ENCODE measurements at regions not wholly inside any gene's neighbourhood (a gene's known extent, or its start where the extent isn't known, plus 50 kb on each side); places are given as distances from the start of the nearest gene placed in this dataset.

DNA sequence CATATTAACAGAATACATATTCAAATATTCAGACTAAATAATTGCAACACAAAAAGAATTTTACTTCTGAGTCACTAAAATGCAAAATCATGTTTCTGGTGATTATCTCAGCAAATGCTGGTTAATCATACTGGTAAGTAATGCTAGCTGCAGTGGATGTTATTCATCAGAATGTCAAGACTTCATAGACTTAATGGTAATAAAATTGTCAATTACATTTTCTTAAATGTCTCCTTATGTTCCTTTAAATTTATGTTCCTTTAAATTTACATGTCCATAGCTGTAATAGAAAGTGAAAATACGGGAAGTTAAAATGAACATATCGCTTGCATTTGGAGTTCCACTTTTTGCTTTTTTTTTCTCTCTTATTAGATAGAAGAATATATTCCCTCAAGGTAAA, 853.0 kb downstream of the SLITRK6 start:
- CTCF ChIA-PET = no interaction called here
- Mint-ChIP-seq H3K4me3 (no peak overlapping the region), H3K36me3 (ENCODE audit: low read depth) (no peaks in the 10 kb centered on the region), H3K27me3 (no peaks in the 10 kb centered on the region), H3K27ac (no peak overlapping the region), H3K4me1 (no peaks in the 10 kb centered on the region), H3K9me3 (peaks cover 2% of the 10 kb centered on the region)
- intact Hi-C loops (cut with micrococcal nuclease) = no loop called here
- TF ChIP-seq, protein P1, sequence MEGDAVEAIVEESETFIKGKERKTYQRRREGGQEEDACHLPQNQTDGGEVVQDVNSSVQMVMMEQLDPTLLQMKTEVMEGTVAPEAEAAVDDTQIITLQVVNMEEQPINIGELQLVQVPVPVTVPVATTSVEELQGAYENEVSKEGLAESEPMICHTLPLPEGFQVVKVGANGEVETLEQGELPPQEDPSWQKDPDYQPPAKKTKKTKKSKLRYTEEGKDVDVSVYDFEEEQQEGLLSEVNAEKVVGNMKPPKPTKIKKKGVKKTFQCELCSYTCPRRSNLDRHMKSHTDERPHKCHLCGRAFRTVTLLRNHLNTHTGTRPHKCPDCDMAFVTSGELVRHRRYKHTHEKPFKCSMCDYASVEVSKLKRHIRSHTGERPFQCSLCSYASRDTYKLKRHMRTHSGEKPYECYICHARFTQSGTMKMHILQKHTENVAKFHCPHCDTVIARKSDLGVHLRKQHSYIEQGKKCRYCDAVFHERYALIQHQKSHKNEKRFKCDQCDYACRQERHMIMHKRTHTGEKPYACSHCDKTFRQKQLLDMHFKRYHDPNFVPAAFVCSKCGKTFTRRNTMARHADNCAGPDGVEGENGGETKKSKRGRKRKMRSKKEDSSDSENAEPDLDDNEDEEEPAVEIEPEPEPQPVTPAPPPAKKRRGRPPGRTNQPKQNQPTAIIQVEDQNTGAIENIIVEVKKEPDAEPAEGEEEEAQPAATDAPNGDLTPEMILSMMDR (IDR thresholded peaks at IDR 0.05) = no peak
- DNase-seq = no peak
- no peak for ATAC-seq (ENCODE audit: low read depth)
- POLR2A ChIA-PET = no interaction called here

DNA sequence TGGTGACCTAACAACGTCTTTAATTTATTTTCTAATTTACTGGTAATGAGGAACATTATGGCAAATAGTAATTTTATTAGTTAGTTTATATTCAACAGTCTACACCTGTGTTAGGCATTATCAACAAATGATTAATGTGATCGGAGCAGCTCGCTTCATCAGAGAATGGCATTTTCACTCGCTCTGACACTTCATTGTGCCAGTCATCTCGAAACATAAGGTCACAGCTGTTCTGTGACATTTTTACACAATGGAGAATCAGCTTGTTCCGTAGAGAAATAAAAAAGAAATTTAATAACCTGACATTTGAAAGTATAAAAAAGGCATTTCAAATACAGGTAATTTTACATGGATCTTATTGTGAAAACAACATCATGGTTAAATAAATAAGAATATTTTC, 858.4 kb downstream of the SLITRK6 start:
- no peak overlapping the region for H3K27ac Mint-ChIP-seq
- DNase-seq (no peak), ATAC-seq (ENCODE audit: low read depth) (no peak)
- intact Hi-C loops (cut with micrococcal nuclease) = no loop called here
- CTCF ChIA-PET = no interaction called here
- no peaks in the 10 kb centered on the region for H3K36me3 Mint-ChIP-seq (ENCODE audit: low read depth)
- no peaks in the 10 kb centered on the region for H3K4me1 Mint-ChIP-seq
- no peaks in the 10 kb centered on the region for H3K27me3 Mint-ChIP-seq
- no peak overlapping the region for H3K4me3 Mint-ChIP-seq
- POLR2A ChIA-PET = no interaction called here
- H3K9me3 Mint-ChIP-seq = no peaks in the 10 kb centered on the region
- TF ChIP-seq, protein P1 (IDR thresholded peaks at IDR 0.05) = no peak

DNA sequence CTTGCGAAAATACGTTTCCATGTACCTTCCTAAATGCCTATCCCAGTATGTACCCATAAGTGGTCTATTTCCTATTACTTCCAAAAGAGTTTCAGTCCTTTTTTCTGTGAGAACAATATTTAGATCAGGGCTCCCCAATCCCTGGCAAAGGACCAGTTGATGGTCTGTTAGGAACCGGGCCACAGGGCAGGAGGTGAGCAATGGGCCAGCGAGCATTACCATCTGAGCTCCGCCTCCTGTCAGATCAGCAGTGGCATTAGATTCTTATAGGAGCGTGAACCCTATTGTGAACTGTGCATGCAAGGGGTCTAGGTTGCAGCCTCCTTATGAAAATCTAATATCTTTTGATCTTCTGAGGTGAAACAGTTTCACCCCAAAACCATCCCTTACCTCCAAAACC, 859.1 kb downstream of the SLITRK6 start:
- TF ChIP-seq, protein P1 (IDR thresholded peaks at IDR 0.05) = no peak
- no peak overlapping the region for H3K27ac Mint-ChIP-seq
- intact Hi-C loops (cut with micrococcal nuclease) = no loop called here
- POLR2A ChIA-PET = no interaction called here
- no peaks in the 10 kb centered on the region for H3K4me1 Mint-ChIP-seq
- no peaks in the 10 kb centered on the region for H3K36me3 Mint-ChIP-seq (ENCODE audit: low read depth)
- H3K27me3 Mint-ChIP-seq = no peaks in the 10 kb centered on the region
- DNase-seq = no peak
- CTCF ChIA-PET = no interaction called here
- H3K9me3 Mint-ChIP-seq = no peaks in the 10 kb centered on the region
- no peak overlapping the region for H3K4me3 Mint-ChIP-seq
- no peak for ATAC-seq (ENCODE audit: low read depth)

DNA sequence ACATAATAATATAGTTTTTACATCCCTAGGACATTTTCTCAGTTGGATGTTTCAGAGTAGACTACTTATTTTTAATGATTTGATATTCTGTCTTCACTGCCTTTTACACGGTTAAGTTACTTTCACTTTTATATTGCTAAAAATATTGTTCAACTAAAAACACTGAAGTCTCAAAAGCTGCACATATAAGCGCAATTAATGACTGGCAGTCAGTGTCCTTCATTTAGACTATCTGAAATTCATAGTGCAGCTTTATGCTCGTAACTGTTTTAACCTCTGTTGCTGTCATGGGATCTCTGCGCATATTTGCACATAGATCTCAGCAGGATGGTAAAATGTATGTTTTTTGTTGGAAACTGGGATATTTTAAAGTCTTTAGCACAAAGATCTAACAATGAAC, 864.3 kb downstream of the SLITRK6 start:
- TF ChIP-seq, protein P1 (IDR thresholded peaks at IDR 0.05) = no peak
- ChIA-PET POLR2A (no interaction called here), CTCF (no interaction called here)
- Mint-ChIP-seq H3K4me3 (no peak overlapping the region), H3K4me1 (no peaks in the 10 kb centered on the region), H3K9me3 (no peaks in the 10 kb centered on the region), H3K36me3 (ENCODE audit: low read depth) (no peaks in the 10 kb centered on the region), H3K27ac (no peak overlapping the region), H3K27me3 (no peaks in the 10 kb centered on the region)
- DNase-seq (no peak), ATAC-seq (ENCODE audit: low read depth) (no peak)
- intact Hi-C loops (cut with micrococcal nuclease) = no loop called here

DNA sequence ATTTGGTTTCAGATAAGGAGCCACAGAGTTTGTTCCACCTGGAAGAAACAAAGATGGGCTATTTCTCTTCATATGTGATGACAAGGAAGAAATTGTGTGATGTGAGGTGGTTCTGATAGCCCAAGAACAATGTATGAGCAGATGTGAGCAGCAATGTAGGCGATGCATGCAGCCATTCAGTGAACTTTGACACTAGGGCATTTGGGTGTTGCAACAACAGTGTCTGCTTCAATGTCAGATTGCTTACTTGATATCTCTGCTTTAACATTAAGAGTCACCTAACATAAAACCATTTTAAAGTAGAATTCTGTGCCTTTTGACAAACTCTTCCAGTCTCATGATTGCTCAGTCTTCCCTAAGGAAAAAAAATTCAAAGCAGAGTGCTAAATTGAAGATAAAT, 865.4 kb downstream of the SLITRK6 start:
- ChIA-PET POLR2A (no interaction called here), CTCF (no interaction called here)
- ATAC-seq (ENCODE audit: low read depth) = no peak
- Mint-ChIP-seq H3K4me1 (no peaks in the 10 kb centered on the region), H3K36me3 (ENCODE audit: low read depth) (no peaks in the 10 kb centered on the region), H3K9me3 (no peaks in the 10 kb centered on the region), H3K4me3 (no peak overlapping the region), H3K27ac (no peak overlapping the region), H3K27me3 (no peaks in the 10 kb centered on the region)
- DNase-seq = no peak
- TF ChIP-seq, protein P1 (IDR thresholded peaks at IDR 0.05) = no peak
- intact Hi-C loops (cut with micrococcal nuclease) = no loop called here

Measured in activated B cell treated with CpG ODN at 0.5 μM for 24 hours (primary cell).